ENCODE measurements at regions not wholly inside any gene's neighbourhood (a gene's known extent, or its start where the extent isn't known, plus 50 kb on each side); places are given as distances from the start of the nearest gene placed in this dataset.

DNA sequence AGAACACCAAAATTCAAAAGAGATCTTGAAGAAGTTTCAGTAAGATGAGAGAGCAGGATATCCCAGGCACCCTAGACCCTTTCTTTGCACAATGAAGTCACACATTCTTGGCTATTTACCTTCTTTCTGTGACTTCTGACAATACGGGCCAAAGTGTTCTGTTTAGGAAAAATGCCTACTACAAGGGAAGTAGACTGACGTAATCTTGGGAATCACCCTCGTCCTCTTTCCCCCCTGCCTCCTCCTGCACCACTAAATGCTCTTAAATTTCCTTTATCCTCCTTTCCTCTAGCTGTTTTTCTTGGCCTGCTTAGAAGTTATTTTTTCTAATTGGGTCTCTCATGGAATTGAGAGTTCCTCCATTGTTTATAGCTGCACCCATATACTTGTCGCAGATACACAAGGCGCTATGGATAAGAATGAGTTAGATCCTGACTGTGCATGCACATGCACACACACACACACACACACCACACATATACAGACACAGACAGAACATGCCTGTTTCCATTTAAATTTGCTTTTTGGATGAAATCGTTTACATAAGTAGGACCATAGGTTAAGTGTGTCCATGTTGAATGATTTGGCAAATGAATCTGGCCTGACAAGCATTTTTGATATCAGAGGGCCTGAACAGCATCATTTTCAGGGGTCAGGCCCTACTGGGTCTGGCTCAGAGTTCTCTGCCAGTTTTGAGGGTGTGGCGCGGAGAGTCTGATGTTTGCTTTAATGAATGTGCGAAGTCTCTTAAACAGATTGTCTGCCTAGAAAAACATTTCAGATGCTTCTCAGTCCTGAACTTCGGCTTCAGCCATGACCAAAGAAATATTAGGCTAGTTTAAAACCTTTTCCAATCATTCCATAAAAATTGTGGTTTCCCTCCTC is 131.9 kb upstream of the NT5C1B start:
- in situ Hi-C loops (cut with HindIII; ENCODE audit: low pct_unique_long_range_greater_than_20kb, low sequenced_read_pairs): no loop called here
- DNase-seq (ENCODE audit: low read depth): peak; percentile 31

DNA sequence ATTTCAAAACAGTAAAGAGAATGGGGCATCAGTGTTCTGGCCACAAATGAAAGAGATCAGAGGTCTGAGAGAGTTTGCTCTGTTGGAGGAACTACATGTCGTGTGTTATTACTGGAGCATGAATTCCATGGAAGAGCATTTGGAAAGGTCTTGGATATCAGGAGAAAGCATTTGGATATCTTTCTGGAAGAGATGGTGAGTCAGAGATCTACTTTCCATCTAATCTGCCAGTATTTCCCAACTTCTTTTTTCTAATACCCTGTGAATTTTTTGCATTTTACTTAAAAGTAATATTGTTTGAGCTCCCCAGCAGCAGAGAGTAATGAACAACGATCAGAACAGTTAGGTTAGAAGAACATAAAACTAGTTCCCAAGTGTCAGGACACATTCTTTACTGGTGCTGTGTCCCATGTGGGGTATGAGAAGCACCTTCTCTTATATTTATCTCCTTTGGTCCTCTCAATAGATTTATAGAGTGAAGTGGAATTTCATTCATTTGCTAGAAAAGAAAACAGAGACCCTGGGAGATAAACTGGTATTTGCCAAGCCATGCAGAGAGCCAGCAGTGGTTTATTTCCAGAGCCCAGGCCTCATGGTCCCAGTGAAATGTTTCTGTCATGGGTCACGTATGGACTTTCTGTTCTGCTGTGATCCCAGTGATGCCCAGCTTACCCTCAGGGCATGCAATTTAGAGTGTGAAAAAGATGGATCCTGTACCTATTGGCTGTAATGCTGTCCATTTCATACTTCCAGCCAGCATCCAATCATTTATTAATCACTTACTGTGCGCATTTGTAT is 130.8 kb upstream of the NT5C1B start:
- DNase-seq (ENCODE audit: low read depth): peak; percentile 76
- in situ Hi-C loops (cut with HindIII; ENCODE audit: low pct_unique_long_range_greater_than_20kb, low sequenced_read_pairs): no loop called here

DNA sequence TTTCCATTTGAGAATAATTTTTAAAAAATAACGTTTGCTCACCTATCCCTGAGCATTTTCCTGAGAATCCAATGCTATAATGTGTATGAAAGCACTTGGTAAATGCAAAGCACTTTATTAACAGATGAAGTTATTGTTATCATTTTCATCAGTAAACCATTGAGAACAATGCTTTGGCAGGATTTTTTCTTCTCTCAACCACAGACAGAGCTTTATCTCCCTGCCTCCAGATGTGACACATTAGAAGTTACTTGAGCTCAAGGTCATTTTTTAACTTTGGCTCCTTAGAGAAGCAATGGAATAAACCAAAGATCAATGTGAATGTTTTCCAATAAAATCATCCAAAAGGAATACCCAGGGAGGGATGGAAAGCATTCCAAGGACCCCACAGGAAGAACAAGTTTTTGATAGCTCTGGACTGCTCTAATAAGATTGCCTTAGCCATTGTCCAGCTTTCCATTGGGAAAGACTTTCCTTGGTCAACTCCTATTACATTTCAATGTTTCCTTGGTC is 118.9 kb upstream of the NT5C1B start:
- in situ Hi-C loops (cut with HindIII; ENCODE audit: low pct_unique_long_range_greater_than_20kb, low sequenced_read_pairs): no loop called here
- DNase-seq (ENCODE audit: low read depth): no peak

DNA sequence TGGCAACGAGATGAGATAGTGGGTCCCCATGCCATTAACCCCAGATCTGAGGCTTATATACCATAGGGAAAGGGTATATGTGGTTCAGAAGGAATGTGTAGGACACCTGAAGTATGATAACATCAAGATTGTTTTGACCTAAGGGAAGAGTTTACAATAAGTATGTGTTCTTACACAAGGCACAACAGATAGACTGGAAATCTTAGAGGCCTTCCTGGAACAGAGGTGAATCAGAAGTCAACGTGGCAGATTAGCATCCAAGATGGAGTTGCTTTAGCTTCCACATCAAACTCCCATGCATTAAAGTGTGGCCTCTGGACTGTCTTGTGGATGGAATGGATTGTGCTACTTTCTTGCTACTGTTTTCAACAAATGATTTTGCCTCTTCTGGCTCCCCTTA is 116.6 kb upstream of the NT5C1B start:
- no peak for DNase-seq (ENCODE audit: low read depth)
- in situ Hi-C loops (cut with HindIII; ENCODE audit: low pct_unique_long_range_greater_than_20kb, low sequenced_read_pairs): no loop called here

DNA sequence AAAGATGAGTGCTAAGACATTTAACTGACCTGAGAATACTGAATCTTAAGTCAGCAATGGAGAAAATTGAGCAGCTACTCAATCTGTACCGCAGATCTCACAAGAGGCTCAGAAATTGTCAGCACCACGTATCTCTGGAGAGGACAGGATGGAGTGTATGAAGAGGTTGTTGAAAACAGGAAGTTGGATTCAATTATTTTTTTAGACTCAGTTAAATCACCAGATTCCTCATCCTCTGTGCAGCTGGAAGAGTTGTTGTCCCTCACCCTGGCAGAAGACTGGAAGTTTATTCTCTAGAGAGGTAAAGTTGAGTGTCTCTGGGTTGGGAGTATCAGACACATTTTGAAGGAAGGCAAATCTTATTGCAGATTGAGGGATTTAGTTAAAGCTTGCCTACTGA is 114.9 kb upstream of the NT5C1B start:
- in situ Hi-C loops (cut with HindIII; ENCODE audit: low pct_unique_long_range_greater_than_20kb, low sequenced_read_pairs): no loop called here
- DNase-seq (ENCODE audit: low read depth): no peak

DNA sequence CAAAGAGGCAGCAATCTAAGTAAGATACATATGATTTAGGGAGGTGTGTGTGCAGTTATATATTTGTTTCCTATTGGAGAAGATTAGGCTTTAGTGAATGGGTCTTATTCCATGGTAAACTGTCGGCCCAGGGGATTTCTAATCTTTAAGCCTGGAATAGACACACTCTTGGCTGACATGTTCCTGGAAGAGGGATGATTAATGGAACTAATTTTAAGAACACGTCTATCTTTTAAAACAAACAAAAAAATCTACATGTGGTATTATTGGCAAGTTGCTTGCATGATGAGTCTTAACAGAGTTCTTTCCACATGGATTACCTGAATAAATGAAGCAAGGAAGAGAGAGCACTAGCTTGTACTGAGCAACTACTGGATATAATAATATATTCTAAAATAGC is 114.2 kb upstream of the NT5C1B start:
- in situ Hi-C loops (cut with HindIII; ENCODE audit: low pct_unique_long_range_greater_than_20kb, low sequenced_read_pairs): no loop called here
- DNase-seq (ENCODE audit: low read depth): no peak

DNA sequence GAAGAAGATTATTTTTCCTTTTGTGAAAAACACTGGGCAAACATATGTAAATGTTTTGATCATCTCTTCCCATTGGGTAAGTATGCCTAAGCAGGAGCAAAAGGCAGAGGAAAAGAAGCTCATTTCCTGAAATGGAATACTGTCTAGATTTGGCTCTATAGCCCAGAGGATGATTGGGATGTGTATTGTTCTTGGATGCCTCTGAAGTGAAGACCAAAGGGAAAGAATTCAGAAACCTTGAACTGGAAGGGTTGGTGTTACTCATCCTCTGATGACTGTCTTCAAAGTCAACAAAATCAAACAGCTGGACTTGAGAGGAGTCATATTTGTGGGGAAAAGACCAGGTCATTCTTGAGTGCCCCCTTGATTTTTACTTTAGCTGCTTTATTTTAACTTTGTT is 112.6 kb upstream of the NT5C1B start:
- in situ Hi-C loops (cut with HindIII; ENCODE audit: low pct_unique_long_range_greater_than_20kb, low sequenced_read_pairs): no loop called here

DNA sequence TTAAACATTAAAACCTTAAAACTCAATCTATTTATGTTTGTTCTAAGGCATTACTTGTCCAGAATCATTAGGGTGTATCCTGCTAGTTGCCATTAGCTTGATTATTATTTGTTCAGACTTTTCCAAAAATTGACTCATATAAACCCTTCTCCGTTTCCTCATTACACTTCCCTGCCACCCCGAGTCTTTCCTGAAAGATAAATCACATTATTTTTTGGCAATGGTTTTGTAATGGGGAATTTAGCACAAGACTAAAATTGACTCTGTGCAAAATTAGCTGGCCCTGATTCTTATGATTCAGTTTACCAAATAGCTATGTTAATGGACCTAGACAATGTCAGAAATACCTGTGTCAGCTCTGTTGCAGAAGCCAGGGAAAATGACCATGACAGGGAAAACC is 112.2 kb upstream of the NT5C1B start:
- in situ Hi-C loops (cut with HindIII; ENCODE audit: low pct_unique_long_range_greater_than_20kb, low sequenced_read_pairs): no loop called here
- DNase-seq (ENCODE audit: low read depth): no peak

More for the DNA sequence above, 112.6 kb upstream of the NT5C1B start:
- no peak for DNase-seq (ENCODE audit: low read depth)

DNA sequence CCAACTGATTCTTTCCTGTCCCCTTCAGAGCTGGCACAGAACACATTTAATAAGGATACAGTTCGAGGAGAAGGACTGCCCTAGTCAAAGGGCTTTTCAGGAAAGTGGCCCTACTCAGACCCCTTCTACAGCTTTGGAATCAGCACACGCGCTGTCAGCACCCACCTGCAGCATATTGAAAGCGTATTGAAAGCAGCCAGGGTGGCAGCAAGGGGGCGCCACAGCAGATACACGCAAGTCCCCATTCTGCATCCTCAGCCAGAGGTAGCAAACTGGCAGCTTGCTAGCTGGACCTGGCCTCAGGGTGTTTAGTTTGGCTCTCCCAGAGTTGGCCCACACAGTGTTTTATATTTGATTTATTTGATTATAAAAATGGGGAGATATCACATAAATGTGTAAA is 101.0 kb upstream of the NT5C1B start:
- in situ Hi-C loops (cut with HindIII; ENCODE audit: low pct_unique_long_range_greater_than_20kb, low sequenced_read_pairs): no loop called here
- no peak for DNase-seq (ENCODE audit: low read depth)

DNA sequence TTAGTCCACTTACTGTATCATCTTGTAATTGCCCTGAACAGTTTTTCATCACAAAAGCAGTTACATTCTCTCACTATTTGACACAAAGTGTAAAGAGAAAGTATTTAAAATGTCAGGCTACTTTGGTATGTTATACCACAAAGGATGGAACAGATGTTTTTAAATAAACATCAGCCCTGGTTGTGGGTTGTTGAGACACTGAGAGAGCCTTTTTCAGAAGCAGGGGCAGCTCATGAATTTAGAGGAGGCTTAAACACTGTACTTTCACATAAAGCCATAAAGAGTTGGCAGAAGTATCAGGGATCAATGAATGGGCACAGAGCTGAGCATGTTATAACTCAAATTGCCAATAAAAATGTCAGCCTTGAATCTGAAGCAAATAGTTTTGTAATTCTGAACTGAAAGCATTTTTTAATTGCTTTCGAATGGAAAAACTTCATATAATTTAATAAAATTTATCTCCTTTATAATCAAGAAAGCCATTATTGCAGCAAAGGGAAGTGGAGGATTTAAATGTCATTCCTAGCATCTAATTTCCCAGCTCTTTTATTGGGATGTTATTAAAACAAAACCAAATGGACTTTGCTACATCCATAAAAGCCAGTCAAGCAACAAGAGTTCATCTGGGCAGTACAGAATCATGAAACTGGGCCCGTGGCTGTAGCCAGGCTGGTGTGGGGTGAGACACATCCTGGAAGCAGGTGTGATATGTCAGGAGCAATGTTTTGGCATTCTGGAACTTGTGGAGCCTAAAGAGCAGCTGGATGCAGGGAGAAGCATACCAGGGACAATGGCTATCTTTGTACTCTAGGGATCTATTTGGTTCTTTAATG is 95.1 kb upstream of the NT5C1B start:
- in situ Hi-C loops (cut with HindIII; ENCODE audit: low pct_unique_long_range_greater_than_20kb, low sequenced_read_pairs): no loop called here
- no peak for DNase-seq (ENCODE audit: low read depth)

DNA sequence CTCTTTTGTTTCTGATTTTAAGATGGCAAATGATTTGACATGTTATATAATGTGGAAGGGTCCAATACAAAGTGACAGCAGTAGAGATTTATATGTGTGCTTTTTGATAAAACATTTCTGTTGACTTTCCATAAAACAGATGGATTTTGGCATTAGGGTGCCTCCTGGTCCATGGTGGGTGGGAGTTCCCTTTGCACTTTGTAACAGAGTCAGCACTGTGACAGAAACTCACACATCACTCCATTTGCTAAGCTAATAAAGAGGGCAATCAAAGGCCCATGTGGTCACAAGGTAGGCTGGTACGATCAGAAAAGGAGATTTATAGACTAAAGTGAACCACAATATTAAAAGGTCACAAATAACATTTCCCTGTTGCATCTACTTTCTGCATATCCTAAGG is 93.3 kb upstream of the NT5C1B start:
- in situ Hi-C loops (cut with HindIII; ENCODE audit: low pct_unique_long_range_greater_than_20kb, low sequenced_read_pairs): no loop called here

DNA sequence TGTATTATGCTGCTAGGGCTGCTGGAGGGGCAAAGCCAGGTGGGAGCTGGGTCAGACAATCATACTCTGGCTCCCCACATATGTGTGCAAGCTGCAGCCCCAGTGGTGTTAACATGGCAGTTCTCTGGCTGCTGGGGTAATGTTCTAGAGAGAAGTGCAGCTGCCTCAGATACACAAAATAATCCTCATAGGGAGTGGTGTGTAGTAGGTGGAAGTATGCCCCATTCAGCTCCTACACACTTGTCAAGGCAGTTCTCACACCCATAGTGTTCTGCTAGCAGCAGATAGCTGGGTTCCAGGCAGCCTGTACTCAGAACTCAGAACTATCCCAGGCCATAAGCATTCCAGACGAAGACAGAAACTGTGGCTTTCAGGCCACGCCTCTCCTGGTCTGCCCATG is 87.9 kb upstream of the NT5C1B start:
- in situ Hi-C loops (cut with HindIII; ENCODE audit: low pct_unique_long_range_greater_than_20kb, low sequenced_read_pairs): no loop called here

More for the DNA sequence above, 93.3 kb upstream of the NT5C1B start:
- no peak for DNase-seq (ENCODE audit: low read depth)

DNA sequence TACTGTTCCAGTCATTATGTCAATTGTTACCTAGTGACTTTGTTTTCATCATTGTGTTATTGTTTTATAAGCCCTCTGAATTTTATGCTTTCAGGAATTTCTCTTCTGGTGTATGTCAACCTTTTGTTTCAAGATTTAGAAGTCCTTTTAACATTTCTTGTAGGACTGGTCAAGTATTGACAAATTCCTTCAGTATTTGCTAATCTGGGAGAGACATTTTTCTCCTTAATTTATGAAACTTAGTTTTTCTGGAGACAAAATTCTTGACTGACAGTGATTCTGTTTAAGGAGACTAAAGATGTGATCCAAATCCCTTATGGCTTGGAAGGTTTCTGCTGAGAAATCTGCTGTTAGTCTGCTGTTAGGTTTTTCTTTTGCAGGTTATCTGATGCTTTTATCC is 84.9 kb upstream of the NT5C1B start:
- no peak for DNase-seq (ENCODE audit: low read depth)
- in situ Hi-C loops (cut with HindIII; ENCODE audit: low pct_unique_long_range_greater_than_20kb, low sequenced_read_pairs): no loop called here

More for the DNA sequence above, 87.9 kb upstream of the NT5C1B start:
- DNase-seq (ENCODE audit: low read depth): no peak

DNA sequence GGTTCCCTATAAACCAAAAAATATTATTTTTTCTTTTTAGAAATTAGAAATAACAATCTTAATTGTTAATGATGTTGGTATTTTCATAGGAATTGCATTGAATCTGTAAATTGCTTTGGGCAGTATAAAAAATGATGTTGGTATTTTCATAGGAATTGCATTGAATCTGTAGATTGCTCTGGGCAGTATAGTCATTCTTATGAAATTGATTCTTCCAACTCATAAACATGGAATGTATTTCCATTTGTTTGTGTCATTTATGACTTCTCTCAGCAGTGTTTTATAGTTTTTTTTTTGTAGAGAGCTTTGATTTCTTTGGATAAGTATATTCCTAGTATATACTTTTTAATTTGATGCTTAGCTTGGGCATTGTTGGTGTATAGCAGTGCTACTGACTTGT is 82.0 kb upstream of the NT5C1B start:
- DNase-seq (ENCODE audit: low read depth): no peak
- in situ Hi-C loops (cut with HindIII; ENCODE audit: low pct_unique_long_range_greater_than_20kb, low sequenced_read_pairs): no loop called here

DNA sequence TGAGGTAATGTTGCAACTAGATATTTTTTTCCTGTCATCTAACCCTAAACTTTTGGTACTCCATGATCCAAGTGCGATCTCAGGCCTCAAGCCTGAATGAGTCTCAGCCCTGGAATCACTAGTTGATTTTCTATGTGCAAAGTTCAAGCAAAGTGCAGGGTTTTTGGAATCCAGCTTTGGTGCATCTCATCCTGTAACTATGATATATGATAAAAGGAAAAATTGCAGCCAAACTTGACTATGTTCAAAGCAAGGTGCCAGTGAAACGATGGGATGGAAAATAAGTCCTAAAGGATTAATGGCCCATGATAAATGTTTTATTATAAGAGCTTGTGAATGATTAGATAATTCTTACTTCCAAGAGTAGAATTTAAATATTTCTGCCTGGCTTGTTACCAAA is 78.9 kb upstream of the NT5C1B start:
- in situ Hi-C loops (cut with HindIII; ENCODE audit: low pct_unique_long_range_greater_than_20kb, low sequenced_read_pairs): no loop called here

DNA sequence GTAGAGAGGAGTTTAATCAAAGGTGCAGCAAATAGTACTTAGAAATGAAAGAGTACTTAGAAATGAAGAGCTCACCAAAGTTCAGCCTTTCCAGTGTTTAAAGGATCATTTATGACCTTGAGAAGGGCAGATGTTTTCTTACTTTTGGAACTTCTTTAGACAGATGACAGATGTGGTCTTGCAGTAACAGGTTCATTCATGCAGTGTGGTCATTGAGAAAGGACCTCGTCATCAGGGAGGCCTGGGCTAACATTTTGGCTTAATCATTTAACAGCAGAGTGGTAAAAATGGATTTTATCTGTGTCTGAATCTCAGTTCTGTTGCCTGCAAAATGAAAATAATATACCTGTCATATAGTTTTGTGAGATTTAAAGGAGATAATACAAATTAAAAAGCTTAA is 75.1 kb upstream of the NT5C1B start:
- in situ Hi-C loops (cut with HindIII; ENCODE audit: low pct_unique_long_range_greater_than_20kb, low sequenced_read_pairs): no loop called here
- no peak for DNase-seq (ENCODE audit: low read depth)

More for the DNA sequence above, 78.9 kb upstream of the NT5C1B start:
- no peak for DNase-seq (ENCODE audit: low read depth)

DNA sequence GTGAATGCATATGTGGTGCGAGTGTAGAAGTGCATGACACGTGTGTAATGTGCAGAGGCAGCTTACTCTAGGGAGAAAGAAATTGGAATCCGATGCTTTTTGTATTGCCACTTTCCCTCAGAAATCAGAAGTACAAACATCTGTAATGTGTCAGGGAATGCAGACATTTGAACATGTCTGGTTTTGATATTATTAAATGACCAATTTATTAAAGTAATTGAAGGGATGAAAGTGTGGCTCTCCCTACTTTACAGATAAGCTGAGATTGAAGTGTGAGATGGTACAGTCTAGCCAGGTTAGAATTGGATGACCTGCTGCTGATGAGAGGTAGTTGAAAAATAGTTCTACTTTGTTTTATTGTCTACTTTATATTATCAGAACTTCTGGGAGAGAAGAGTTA is 74.5 kb upstream of the NT5C1B start:
- no peak for DNase-seq (ENCODE audit: low read depth)
- in situ Hi-C loops (cut with HindIII; ENCODE audit: low pct_unique_long_range_greater_than_20kb, low sequenced_read_pairs): no loop called here

DNA sequence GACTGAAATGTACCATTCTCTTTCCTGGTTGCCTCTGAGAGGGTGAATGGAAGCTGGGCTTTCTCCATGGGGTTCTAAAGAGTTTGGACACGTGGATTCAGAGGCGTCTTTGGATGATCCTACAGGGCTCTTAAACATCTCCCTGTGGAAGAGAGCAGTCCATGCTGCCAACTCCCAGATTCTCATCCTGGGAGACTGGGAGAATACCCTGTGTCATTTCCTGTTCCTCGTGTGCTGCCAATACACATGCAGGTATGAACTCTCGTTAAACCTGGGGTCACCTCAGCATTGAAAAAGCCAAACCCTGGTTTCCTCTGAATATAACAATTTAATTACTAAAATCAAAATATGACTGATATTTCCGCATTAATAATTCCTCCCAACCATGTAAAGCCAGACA is 73.3 kb upstream of the NT5C1B start:
- in situ Hi-C loops (cut with HindIII; ENCODE audit: low pct_unique_long_range_greater_than_20kb, low sequenced_read_pairs): no loop called here
- DNase-seq (ENCODE audit: low read depth): no peak

DNA sequence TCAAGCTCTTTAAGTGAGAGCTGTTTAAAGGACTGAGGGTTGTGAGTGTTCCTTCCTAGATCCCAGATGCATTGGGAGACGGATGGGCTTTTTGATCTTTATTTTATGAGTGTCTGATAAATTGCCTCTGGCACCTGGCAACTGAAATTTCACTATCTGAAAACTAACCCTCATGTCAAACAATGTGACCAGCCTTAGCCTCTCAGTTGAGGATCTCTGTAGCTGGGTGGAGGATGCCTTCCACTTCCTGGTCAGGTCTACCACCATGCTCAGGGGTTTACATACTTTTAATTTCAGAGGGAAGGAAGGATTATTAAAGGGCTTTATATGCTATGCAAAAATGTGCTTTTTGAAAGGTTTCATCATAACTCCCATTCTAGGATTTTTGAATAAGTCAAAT is 70.5 kb upstream of the NT5C1B start:
- in situ Hi-C loops (cut with HindIII; ENCODE audit: low pct_unique_long_range_greater_than_20kb, low sequenced_read_pairs): no loop called here
- DNase-seq (ENCODE audit: low read depth): no peak

All from Caki2 (cell line).